ENCODE measurements at regions not wholly inside any gene's neighbourhood (a gene's known extent, or its start where the extent isn't known, plus 50 kb on each side); places are given as distances from the start of the nearest gene placed in this dataset.

- H3F3A ChIP-seq (ENCODE audit: insufficient read depth, low read length, poor library complexity, severe bottlenecking) = no peaks in the 10 kb centered on the region
- no peaks in the 10 kb centered on the region for H3K27me3 ChIP-seq (ENCODE audit: insufficient read depth, low read depth, low read length)
- no peaks in the 10 kb centered on the region for H3K9me3 ChIP-seq (ENCODE audit: low read length)
- H3K9ac ChIP-seq (ENCODE audit: low read length) = no peak overlapping the region
- H3K27ac ChIP-seq (ENCODE audit: low read length) = no peak overlapping the region
- no peak overlapping the region for H2AFZ ChIP-seq (ENCODE audit: low read depth, low read length)
- no peaks in the 10 kb centered on the region for H3K9me2 ChIP-seq (ENCODE audit: insufficient read depth, low read length)
- no peaks in the 10 kb centered on the region for H4K20me1 ChIP-seq (ENCODE audit: insufficient read depth)
- H3K79me2 ChIP-seq (replicated peaks; ENCODE audit: insufficient read depth, low read length) = no peaks in the 10 kb centered on the region
- no peak overlapping the region for H3K4me3 ChIP-seq (ENCODE audit: low read length)
- no peak overlapping the region for H3K4me2 ChIP-seq (ENCODE audit: low read length)
- no peak for TF ChIP-seq EP300 (conservative IDR thresholded peaks at IDR 0.05; ENCODE audit: poor library complexity, severe bottlenecking)
- no peak for TF ChIP-seq MXI1 (conservative IDR thresholded peaks at IDR 0.05; ENCODE audit: poor library complexity, severe bottlenecking)
- TF ChIP-seq EZH2 (IDR thresholded peaks at IDR 0.05; ENCODE audit: borderline replicate concordance, insufficient read depth, low read length, poor library complexity, severe bottlenecking) = no peak
- TF ChIP-seq SMC3 (conservative IDR thresholded peaks at IDR 0.05; ENCODE audit: poor library complexity) = no peak
- no peak for TF ChIP-seq RAD21 (conservative IDR thresholded peaks at IDR 0.05)
- TF ChIP-seq POLR2AphosphoS5 (IDR thresholded peaks at IDR 0.05) = no peak
- TF ChIP-seq REST (IDR thresholded peaks at IDR 0.05; ENCODE audit: borderline replicate concordance) = no peak
- no peak for TF ChIP-seq TAF1 (IDR thresholded peaks at IDR 0.05; ENCODE audit: low read depth)
- TF ChIP-seq CTCF (IDR thresholded peaks at IDR 0.05; ENCODE audit: poor library complexity, severe bottlenecking) = no peak
- no peaks in the 10 kb centered on the region for H3K36me3 ChIP-seq (ENCODE audit: insufficient read depth, low read length)
These were observed 80.7 kb upstream of the LRPAP1 start for GRCh38 chr4:3612934-3613333.

GRCh38 chr4:3612281-3612680 lies 80.1 kb upstream of the LRPAP1 start:
- no peak overlapping the region for H3K4me2 ChIP-seq (ENCODE audit: low read length)
- no peaks in the 10 kb centered on the region for H3K79me2 ChIP-seq (replicated peaks; ENCODE audit: insufficient read depth, low read length)
- H4K20me1 ChIP-seq (ENCODE audit: insufficient read depth) = no peaks in the 10 kb centered on the region
- H3K9me2 ChIP-seq (ENCODE audit: insufficient read depth, low read length) = no peaks in the 10 kb centered on the region
- H3K36me3 ChIP-seq (ENCODE audit: insufficient read depth, low read length) = no peaks in the 10 kb centered on the region
- no peak overlapping the region for H2AFZ ChIP-seq (ENCODE audit: low read depth, low read length)
- TF ChIP-seq RAD21 (conservative IDR thresholded peaks at IDR 0.05) = no peak
- no peak for TF ChIP-seq SMC3 (conservative IDR thresholded peaks at IDR 0.05; ENCODE audit: poor library complexity)
- TF ChIP-seq MXI1 (conservative IDR thresholded peaks at IDR 0.05; ENCODE audit: poor library complexity, severe bottlenecking) = no peak
- TF ChIP-seq CTCF (IDR thresholded peaks at IDR 0.05; ENCODE audit: poor library complexity, severe bottlenecking) = no peak
- no peak overlapping the region for H3K27ac ChIP-seq (ENCODE audit: low read length)
- H3F3A ChIP-seq (ENCODE audit: insufficient read depth, low read length, poor library complexity, severe bottlenecking) = no peaks in the 10 kb centered on the region
- H3K27me3 ChIP-seq (ENCODE audit: insufficient read depth, low read depth, low read length) = no peaks in the 10 kb centered on the region
- H3K9ac ChIP-seq (ENCODE audit: low read length) = no peak overlapping the region
- H3K4me3 ChIP-seq (ENCODE audit: low read length) = no peak overlapping the region
- no peaks in the 10 kb centered on the region for H3K9me3 ChIP-seq (ENCODE audit: low read length)

All from neural cell (in vitro differentiated cells).